Mesenchymal stem cell (in vitro differentiated cells and primary cell): ENCODE measurements at regions not wholly inside any gene's neighbourhood (a gene's known extent, or its start where the extent isn't known, plus 50 kb on each side); places are given as distances from the start of the nearest gene placed in this dataset.

Experiments used
- DNase-seq: peaks from one replicate; pipeline ENCODE4 v3.0.0-alpha.2; 2013
- H2AFZ ChIP-seq: one replicate; pipeline ENCODE4 v1.6.1; 2013; ENCODE audit warnings: low read depth, mild to moderate bottlenecking, control low read depth, inconsistent platforms, low read length, moderate library complexity
- H2AK5ac ChIP-seq: 2 replicates; pipeline ENCODE4 v1.6.1; 2013; ENCODE audit warnings: low read length, moderate library complexity, mild to moderate bottlenecking, inconsistent platforms; ENCODE audit not compliant: severe bottlenecking
- H2BK120ac ChIP-seq: one replicate; pipeline ENCODE4 v1.6.1; 2013; ENCODE audit warnings: low read depth, mild to moderate bottlenecking, inconsistent platforms, low read length, moderate library complexity
- H2BK12ac ChIP-seq, 2 experiments: one replicate each; pipeline ENCODE4 v1.6.1; 2013; ENCODE audit warnings: inconsistent platforms in 2 of 2, low read length in 2 of 2, mild to moderate bottlenecking in 2 of 2, moderate library complexity in 2 of 2, control low read depth in 1 of 2
- H2BK15ac ChIP-seq: one replicate; pipeline ENCODE4 v1.6.1; 2013; ENCODE audit warnings: mild to moderate bottlenecking, low read depth, inconsistent platforms; ENCODE audit not compliant: poor library complexity, severe bottlenecking
- H2BK5ac ChIP-seq: 2 replicates; pipeline ENCODE4 v1.6.1; 2013; ENCODE audit warnings: low read depth, mild to moderate bottlenecking, low read length, control low read depth, inconsistent platforms; ENCODE audit not compliant: poor library complexity, severe bottlenecking
- H3K14ac ChIP-seq, 2 experiments: one replicate each; pipeline ENCODE4 v1.6.1; 2013; ENCODE audit warnings: inconsistent platforms in 2 of 2, low read length in 2 of 2, control low read depth in 1 of 2, mild to moderate bottlenecking in 1 of 2, moderate library complexity in 1 of 2
- H3K18ac ChIP-seq, 2 experiments: one replicate each; pipeline ENCODE4 v1.6.1; 2013; ENCODE audit warnings: inconsistent platforms in 2 of 2, low read length in 2 of 2, control low read depth in 1 of 2, low read depth in 1 of 2, mild to moderate bottlenecking in 1 of 2
- H3K23ac ChIP-seq, 2 experiments: one replicate each; pipeline ENCODE4 v1.6.1; 2013; ENCODE audit warnings: inconsistent platforms in 2 of 2, low read length in 2 of 2, mild to moderate bottlenecking in 2 of 2, moderate library complexity in 2 of 2, control low read depth in 1 of 2
- H3K27ac ChIP-seq: 2 replicates; pipeline ENCODE4 v1.5.1; 2013; ENCODE audit warnings: mild to moderate bottlenecking, moderate library complexity, low read length, control low read depth, inconsistent platforms; ENCODE audit not compliant: poor library complexity, severe bottlenecking
- H3K27me3 ChIP-seq, 2 experiments: 2 replicates each; pipeline versions ENCODE4 v1.6.1 to v1.7.0; 2013; ENCODE audit warnings: low read length in 2 of 2, mild to moderate bottlenecking in 2 of 2, moderate library complexity in 2 of 2, control low read depth in 1 of 2, inconsistent platforms in 1 of 2; ENCODE audit not compliant: control insufficient read depth in 1 of 2, insufficient read depth in 1 of 2
- H3K36me3 ChIP-seq, 2 experiments: 2 replicates each; pipeline versions ENCODE4 v1.6.1 to v1.7.0; 2013; ENCODE audit warnings: low read length in 2 of 2, control low read depth in 1 of 2, inconsistent platforms in 1 of 2, low read depth in 1 of 2, mild to moderate bottlenecking in 1 of 2; ENCODE audit not compliant: insufficient read depth in 2 of 2, control insufficient read depth in 1 of 2
- H3K4ac ChIP-seq, 2 experiments: one replicate each; pipeline ENCODE4 v1.6.1; 2013; ENCODE audit warnings: inconsistent platforms in 2 of 2, low read length in 2 of 2, mild to moderate bottlenecking in 2 of 2, moderate library complexity in 2 of 2, control low read depth in 1 of 2, low read depth in 1 of 2
- H3K4me1 ChIP-seq: 2 replicates; pipeline ENCODE4 v1.6.1; 2013; ENCODE audit warnings: low read depth, low read length, control low read depth; ENCODE audit not compliant: control insufficient read depth, insufficient read depth
- H3K4me2 ChIP-seq: 2 replicates; pipeline ENCODE4 v1.6.1; 2013; ENCODE audit warnings: low read length, mild to moderate bottlenecking, inconsistent platforms; ENCODE audit not compliant: poor library complexity, severe bottlenecking
- H3K4me3 ChIP-seq, 2 experiments: 2 replicates each; pipeline versions ENCODE4 v1.5.1 to v1.7.0; 2013; ENCODE audit warnings: low read length in 2 of 2, mild to moderate bottlenecking in 2 of 2, control low read depth in 1 of 2, low read depth in 1 of 2; ENCODE audit not compliant: insufficient read depth in 1 of 2
- H3K79me1 ChIP-seq: replicated peaks from 2 replicates; pipeline ENCODE4 v1.6.1; 2013; ENCODE audit warnings: mild to moderate bottlenecking, control low read depth, low read length, inconsistent platforms; ENCODE audit not compliant: poor library complexity, severe bottlenecking
- H3K9ac ChIP-seq: 2 replicates; pipeline ENCODE4 v1.7.0; 2013; ENCODE audit warnings: mild to moderate bottlenecking, low read length, moderate library complexity
- H3K9me3 ChIP-seq: 2 replicates; pipeline ENCODE4 v1.7.0; 2013; ENCODE audit warnings: mild to moderate bottlenecking, low read length; ENCODE audit not compliant: control insufficient read depth
- H4K8ac ChIP-seq: one replicate; pipeline ENCODE4 v1.6.1; 2013; ENCODE audit warnings: inconsistent platforms, mild to moderate bottlenecking, low read length, moderate library complexity
- H4K91ac ChIP-seq: one replicate; pipeline ENCODE4 v1.6.1; 2013; ENCODE audit warnings: mild to moderate bottlenecking, low read length, inconsistent platforms
- WGBS: methylation state at CpG from one replicate; pipeline ENCODE4 v1.1.7; 2013; ENCODE audit warnings: mixed read lengths; 5-methylcytosine and 5-hydroxymethylcytosine counted together

DNA sequence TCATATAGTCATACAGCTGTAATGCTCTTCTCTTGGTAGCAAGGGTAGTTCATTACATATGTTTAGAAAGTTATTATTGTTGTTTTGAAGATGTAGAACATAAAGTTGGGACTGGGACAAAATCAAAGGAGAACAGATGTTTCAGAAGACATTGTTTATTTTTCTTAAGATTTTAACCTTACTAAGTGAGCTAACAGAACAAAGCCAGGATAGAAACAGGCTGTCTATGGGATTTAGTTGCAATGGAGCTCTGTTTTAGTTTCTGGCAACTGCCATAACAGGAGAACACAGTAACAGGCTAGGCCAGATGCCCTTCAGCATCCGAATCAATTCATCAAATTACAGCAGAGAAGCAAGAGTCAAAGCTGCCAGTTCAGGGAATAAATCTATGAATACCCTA is 382.4 kb downstream of the ARL4A start:
- no peak overlapping the region for H3K4ac ChIP-seq
- DNase-seq, result no peak
- no peak overlapping the region for H2BK15ac ChIP-seq
- H3K27me3 ChIP-seq, result no peaks in the 10 kb centered on the region
- no peak overlapping the region for H2BK120ac ChIP-seq
- H3K4me1 ChIP-seq, result no peaks in the 10 kb centered on the region
- H3K36me3 ChIP-seq, result no peaks in the 10 kb centered on the region
- H3K23ac ChIP-seq, result no peak overlapping the region
- H3K9me3 ChIP-seq, result no peaks in the 10 kb centered on the region
- H3K4me3 ChIP-seq, result no peak overlapping the region
- no peak overlapping the region for H3K27ac ChIP-seq
- H3K79me1 ChIP-seq, result no peaks in the 10 kb centered on the region
- no peak overlapping the region for H3K9ac ChIP-seq
- H3K14ac ChIP-seq, result no peak overlapping the region
- no peak overlapping the region for H4K91ac ChIP-seq
- H3K4me2 ChIP-seq, result no peak overlapping the region
- no peak overlapping the region for H2BK12ac ChIP-seq
- no peak overlapping the region for H2AK5ac ChIP-seq
- H3K18ac ChIP-seq, result no peak overlapping the region
- no peak overlapping the region for H4K8ac ChIP-seq
- 86% methylated on average over 1 of the region's 1 CpG for WGBS
- H2AFZ ChIP-seq, result no peak overlapping the region
- no peak overlapping the region for H2BK5ac ChIP-seq

- no peak overlapping the region for H3K27ac ChIP-seq
- no peak overlapping the region for H3K18ac ChIP-seq
- H4K91ac ChIP-seq, result no peak overlapping the region
- no peak overlapping the region for H4K8ac ChIP-seq
- H3K36me3 ChIP-seq, result no peaks in the 10 kb centered on the region
- no peak overlapping the region for H2BK15ac ChIP-seq
- no peak overlapping the region for H3K4me3 ChIP-seq
- H3K9ac ChIP-seq, result no peak overlapping the region
- no peak overlapping the region for H3K4me2 ChIP-seq
- no peaks in the 10 kb centered on the region for H3K9me3 ChIP-seq
- H3K4me1 ChIP-seq, result no peaks in the 10 kb centered on the region
- no peak overlapping the region for H2BK120ac ChIP-seq
- no peak overlapping the region for H3K4ac ChIP-seq
- no peak overlapping the region for H2AK5ac ChIP-seq
- no peak overlapping the region for H3K23ac ChIP-seq
- no peak overlapping the region for H2AFZ ChIP-seq
- no peaks in the 10 kb centered on the region for H3K79me1 ChIP-seq
- H3K14ac ChIP-seq, result no peak overlapping the region
- no peak overlapping the region for H2BK12ac ChIP-seq
- no peaks in the 10 kb centered on the region for H3K27me3 ChIP-seq
- H2BK5ac ChIP-seq, result no peak overlapping the region
- WGBS, result no CpG with 5 or more reads among the region's 3 CpGs
- DNase-seq, result no peak
Measured at GRCh38 chr7:13072014-13072413, 384.6 kb downstream of the ARL4A start.

- no peak overlapping the region for H4K91ac ChIP-seq
- H3K9me3 ChIP-seq, result no peaks in the 10 kb centered on the region
- WGBS, result no CpG with 5 or more reads among the region's 3 CpGs
- no peak overlapping the region for H3K18ac ChIP-seq
- no peak overlapping the region for H4K8ac ChIP-seq
- H3K4me2 ChIP-seq, result no peak overlapping the region
- no peaks in the 10 kb centered on the region for H3K36me3 ChIP-seq
- no peak overlapping the region for H3K14ac ChIP-seq
- H2BK5ac ChIP-seq, result no peak overlapping the region
- H3K27me3 ChIP-seq, result no peaks in the 10 kb centered on the region
- no peak overlapping the region for H2BK15ac ChIP-seq
- no peak overlapping the region for H3K4me3 ChIP-seq
- no peaks in the 10 kb centered on the region for H3K4me1 ChIP-seq
- H2BK120ac ChIP-seq, result no peak overlapping the region
- DNase-seq, result peak; percentile 40
- no peak overlapping the region for H3K23ac ChIP-seq
- H3K27ac ChIP-seq, result no peak overlapping the region
- no peak overlapping the region for H2AK5ac ChIP-seq
- H3K4ac ChIP-seq, result no peak overlapping the region
- H3K9ac ChIP-seq, result no peak overlapping the region
- H3K79me1 ChIP-seq, result no peaks in the 10 kb centered on the region
- no peak overlapping the region for H2AFZ ChIP-seq
- H2BK12ac ChIP-seq, result no peak overlapping the region
Measured at GRCh38 chr7:13077466-13077865, 390.0 kb downstream of the ARL4A start.

DNA sequence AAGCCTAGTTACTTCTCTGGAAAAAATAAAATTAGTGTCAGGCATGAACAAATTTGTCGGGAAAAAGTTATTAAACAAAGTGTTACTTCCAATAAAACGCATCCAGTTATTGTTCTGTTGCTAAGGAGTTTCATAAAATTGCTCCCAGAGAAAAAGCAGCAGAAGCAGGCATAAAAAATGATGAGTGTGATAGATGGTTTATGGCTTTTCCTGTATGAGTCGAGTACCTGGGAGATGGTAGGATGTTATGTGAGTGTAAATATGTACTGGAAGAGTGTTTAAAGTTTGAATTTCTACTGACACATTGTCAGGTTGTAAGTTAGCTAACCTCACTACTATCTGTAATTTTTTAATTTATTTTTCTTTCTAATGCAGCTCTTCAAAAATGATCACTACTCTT is 390.7 kb downstream of the ARL4A start:
- no peak for DNase-seq
- Histone ChIP-seq H2BK15ac (no peak overlapping the region), H2BK5ac (no peak overlapping the region)

More for the DNA sequence above, 390.7 kb downstream of the ARL4A start:
- Histone ChIP-seq H3K4me1 (no peaks in the 10 kb centered on the region), H2AFZ (no peak overlapping the region), H2BK120ac (no peak overlapping the region), H3K4ac (no peak overlapping the region), H3K27ac (no peak overlapping the region), H3K27me3 (no peaks in the 10 kb centered on the region), H3K14ac (no peak overlapping the region), H4K8ac (no peak overlapping the region), H3K9ac (no peak overlapping the region), H3K36me3 (no peaks in the 10 kb centered on the region), H3K23ac (no peak overlapping the region), H3K79me1 (no peaks in the 10 kb centered on the region), H2BK12ac (no peak overlapping the region), H3K9me3 (no peaks in the 10 kb centered on the region), H4K91ac (no peak overlapping the region), H3K4me2 (no peak overlapping the region), H2AK5ac (no peak overlapping the region), H3K4me3 (no peak overlapping the region), H3K18ac (no peak overlapping the region)
- whole genome bisulfite sequencing, result 44% methylated on average over 3 of the region's 3 CpGs
